ENCODE measurements at regions not wholly inside any gene's neighbourhood (a gene's known extent, or its start where the extent isn't known, plus 50 kb on each side); places are given as distances from the start of the nearest gene placed in this dataset.

- DNase-seq (ENCODE audit: low read depth in 4 of 4, low spot score in 1 of 4): no peak
These were observed 52.0 kb upstream of the IVNS1ABP start for GRCh38 chr1:185368913-185369491.

DNA sequence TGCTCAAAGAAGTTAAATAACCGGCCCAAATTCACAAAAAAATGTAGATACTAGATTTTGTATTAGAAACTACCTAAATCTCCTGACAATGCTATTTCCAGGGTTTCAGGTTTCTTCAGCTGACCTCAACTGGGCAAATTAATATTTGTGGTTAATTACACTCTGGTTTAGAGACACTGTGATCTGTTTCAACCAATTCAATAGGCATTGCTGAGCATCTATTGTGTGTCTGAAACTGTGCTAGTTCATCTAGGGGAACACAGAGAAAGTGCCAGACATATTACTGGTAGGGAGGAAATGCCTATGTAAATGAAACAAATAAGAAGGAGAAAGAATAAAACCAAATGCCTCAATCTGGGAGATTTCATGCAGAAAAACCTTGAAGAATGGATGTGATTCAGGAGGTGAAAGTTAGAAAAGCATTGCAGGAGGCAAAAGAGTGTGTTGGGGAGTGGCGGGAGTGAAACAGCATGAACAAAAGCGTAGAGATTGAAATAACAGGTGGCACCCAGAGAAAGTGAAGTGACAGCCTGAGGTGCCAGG, 51.3 kb upstream of the IVNS1ABP start:
- no peak for DNase-seq (ENCODE audit: low read depth in 4 of 4, low spot score in 1 of 4)

DNA sequence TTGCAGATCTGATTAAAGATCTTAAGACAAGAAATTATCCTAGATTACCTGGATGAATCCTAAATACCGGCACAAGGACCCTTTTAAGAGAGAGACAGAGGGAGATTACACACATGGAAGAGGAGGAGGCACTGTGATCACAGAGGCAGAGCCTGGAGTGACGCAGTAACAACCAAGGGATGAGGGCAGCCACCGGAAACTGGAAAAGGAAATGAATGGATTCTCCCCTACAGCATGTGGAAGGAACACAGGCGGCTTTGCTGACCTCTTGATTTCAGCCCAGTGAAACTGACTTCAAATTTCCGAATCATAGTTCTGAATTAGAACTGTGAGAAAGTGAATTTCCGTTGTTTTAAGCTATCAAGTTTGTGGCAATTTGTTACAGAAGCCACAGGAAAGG, 50.2 kb upstream of the IVNS1ABP start:
- no peak for DNase-seq (ENCODE audit: low read depth in 4 of 4, low spot score in 1 of 4)

Measured in stimulated activated CD4-positive, alpha-beta T cell treated with anti-CD3 and anti-CD28 coated beads, Interleukin-1b, Interleukin-23, amount 100 ng/mL, for 24 hours (primary cell).